Sigmoid colon (tissue), 6 donors: ENCODE measurements at regions not wholly inside any gene's neighbourhood (a gene's known extent, or its start where the extent isn't known, plus 50 kb on each side); places are given as distances from the start of the nearest gene placed in this dataset.

Experiments
- DNase-seq: peaks from one replicate; pipeline ENCODE4 v3.0.0-alpha.2; 2019
- H3K27ac ChIP-seq, 4 donors: fragments of 200-600 bp; sonication (generic); one replicate each; pipeline ENCODE4 v1.5.1; 2016 to 2019; ENCODE audit warnings: mild to moderate bottlenecking in 1 of 4
- H3K27me3 ChIP-seq, 3 donors: fragments of 200-600 bp; sonication (generic); one replicate each; pipeline ENCODE4 v1.5.1; 2019; ENCODE audit warnings: mild to moderate bottlenecking in 1 of 3
- H3K36me3 ChIP-seq, 4 donors: fragments of 200-600 bp; sonication (generic); one replicate each; pipeline ENCODE4 v1.5.1; 2016 to 2019
- H3K4me1 ChIP-seq, 4 donors: fragments of 200-600 bp; sonication (generic); one replicate each; pipeline ENCODE4 v1.5.1; 2017 to 2019
- H3K4me3 ChIP-seq, 4 donors: fragments of 200-600 bp; sonication (generic); one replicate each; pipeline ENCODE4 v1.5.1; 2017 to 2019; ENCODE audit warnings: mild to moderate bottlenecking in 2 of 4, moderate library complexity in 1 of 4
- H3K9me3 ChIP-seq, 4 donors: fragments of 200-600 bp in 3 of 4; sonication (generic) in 3 of 4; one replicate each; pipeline versions ENCODE4 v1.5.1 to v1.6.1; 2013 to 2019
- CTCF ChIP-seq, 4 experiments: fragments of 450-650 bp in 3 of 4; fragments of 200-600 bp in 1 of 4; IDR thresholded peaks; one replicate each; pipeline ENCODE4 v1.5.1; 2016 to 2019; ENCODE audit warnings: antibody characterized with exemption in 4 of 4, mild to moderate bottlenecking in 3 of 4, moderate library complexity in 2 of 4
- EP300 ChIP-seq, 4 donors: sonication (generic); formaldehyde crosslinking; IDR thresholded peaks; one replicate each; pipeline ENCODE4 v1.6.1; 2017; ENCODE audit warnings: antibody characterized with exemption in 4 of 4
- POLR2A ChIP-seq, 2 donors: fragments of 450-650 bp; IDR thresholded peaks; one replicate each; pipeline ENCODE4 v1.6.1; 2016; ENCODE audit warnings: antibody characterized with exemption in 2 of 2, mild to moderate bottlenecking in 2 of 2, moderate library complexity in 2 of 2
- POLR2AphosphoS5 ChIP-seq, 4 donors: sonication (generic); formaldehyde crosslinking; IDR thresholded peaks; one replicate each; pipeline ENCODE4 v1.6.1; 2017; ENCODE audit warnings: antibody characterized with exemption in 4 of 4
- WGBS, 2 donors: extraction: QIAGEN DNeasy Blood & Tissue Kit; methylation state at CpG; one replicate each; pipeline ENCODE4 v1.1.7; 2013; 5-methylcytosine and 5-hydroxymethylcytosine counted together
- intact Hi-C: fragments of 100-400 bp; cut with DNase I; formaldehyde crosslinking; loops from one replicate; pipeline ENCODE4 v1.15.1; 2023
- donor health status: healthy with polysubstance abuse.
- donor health status: healthy.

- no peaks in the 10 kb centered on the region for H3K9me3 ChIP-seq
- H3K4me3 ChIP-seq, result no peak overlapping the region
- H3K4me1 ChIP-seq, result no peaks in the 10 kb centered on the region
- intact Hi-C loops, result no loop called here
- WGBS, 2 donors, result 93 to 96% methylated on average over 1 of the region's 1 CpG
- no peak for DNase-seq
- no peak overlapping the region for H3K27ac ChIP-seq
- TF ChIP-seq POLR2AphosphoS5 (IDR thresholded peaks at IDR 0.05), result no peak
- H3K27me3 ChIP-seq, result no peaks in the 10 kb centered on the region
- no peaks in the 10 kb centered on the region for H3K36me3 ChIP-seq
Measured at GRCh38 chr16:6231398-6231797, 1101.2 kb upstream of the RBFOX1 start.

- no peaks in the 10 kb centered on the region for H3K36me3 ChIP-seq
- no peak for DNase-seq
- no peak overlapping the region for H3K4me3 ChIP-seq
- intact Hi-C loops, result no loop called here
- TF ChIP-seq EP300 (IDR thresholded peaks at IDR 0.05) (no peak), POLR2A (IDR thresholded peaks at IDR 0.05) (no peak), CTCF (IDR thresholded peaks at IDR 0.05) (no peak), POLR2AphosphoS5 (IDR thresholded peaks at IDR 0.05) (no peak)
- WGBS, 2 donors, result 52 to 81% methylated on average over 6 of the region's 6 CpGs
- H3K27ac ChIP-seq, result no peak overlapping the region
- H3K4me1 ChIP-seq, result no peaks in the 10 kb centered on the region
- no peaks in the 10 kb centered on the region for H3K9me3 ChIP-seq
- H3K27me3 ChIP-seq, result no peaks in the 10 kb centered on the region
Measured at GRCh38 chr16:6229186-6229585, 1103.5 kb upstream of the RBFOX1 start.

DNA sequence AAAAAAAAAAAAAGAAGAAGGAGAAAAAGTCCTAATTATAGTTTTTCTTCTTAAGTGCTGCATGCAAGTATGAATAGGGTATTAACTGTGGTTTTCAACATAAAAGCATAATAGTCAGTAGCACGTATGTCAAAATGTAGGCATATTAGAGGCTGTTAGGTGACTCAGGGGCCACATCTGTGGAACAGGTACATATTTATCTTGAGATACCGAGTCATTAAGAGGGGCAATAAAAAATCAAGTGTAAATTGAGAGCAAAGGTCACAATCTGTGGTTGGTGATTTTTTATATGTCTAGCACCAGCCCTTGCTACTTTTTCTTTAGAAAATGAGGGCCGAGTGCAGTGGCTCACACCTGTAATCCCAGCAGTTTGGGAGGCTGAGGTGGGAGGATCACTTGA lies 1113.8 kb upstream of the RBFOX1 start:
- Histone ChIP-seq H3K4me1 (no peaks in the 10 kb centered on the region), H3K27me3 (no peaks in the 10 kb centered on the region), H3K36me3 (no peaks in the 10 kb centered on the region), H3K9me3 (no peaks in the 10 kb centered on the region), H3K27ac (no peak overlapping the region), H3K4me3 (no peak overlapping the region)
- no peak for TF ChIP-seq CTCF (IDR thresholded peaks at IDR 0.05)
- no peak for TF ChIP-seq EP300 (IDR thresholded peaks at IDR 0.05)
- no peak for TF ChIP-seq POLR2A (IDR thresholded peaks at IDR 0.05)
- TF ChIP-seq POLR2AphosphoS5 (IDR thresholded peaks at IDR 0.05), result no peak
- intact Hi-C loops, result no loop called here
- DNase-seq, result no peak
- 11 to 37% methylated on average over 3 of the region's 3 CpGs for WGBS, 2 donors

GRCh38 chr16:6216836-6217235 lies 1115.8 kb upstream of the RBFOX1 start:
- H3K4me1 ChIP-seq, result no peaks in the 10 kb centered on the region
- H3K4me3 ChIP-seq, result no peak overlapping the region
- 71 to 88% methylated on average over 7 of the region's 7 CpGs for WGBS, 2 donors
- TF ChIP-seq POLR2A (IDR thresholded peaks at IDR 0.05) (no peak), EP300 (IDR thresholded peaks at IDR 0.05) (no peak), CTCF (IDR thresholded peaks at IDR 0.05) (no peak), POLR2AphosphoS5 (IDR thresholded peaks at IDR 0.05) (no peak)
- H3K36me3 ChIP-seq, result no peaks in the 10 kb centered on the region
- H3K9me3 ChIP-seq, result no peaks in the 10 kb centered on the region
- no peaks in the 10 kb centered on the region for H3K27me3 ChIP-seq
- intact Hi-C loops, result no loop called here
- H3K27ac ChIP-seq, result no peak overlapping the region
- DNase-seq, result no peak

- Histone ChIP-seq H3K27ac (no peak overlapping the region), H3K27me3 (no peaks in the 10 kb centered on the region), H3K9me3 (no peaks in the 10 kb centered on the region), H3K4me3 (no peak overlapping the region), H3K4me1 (no peaks in the 10 kb centered on the region), H3K36me3 (no peaks in the 10 kb centered on the region)
- WGBS, 2 donors, result 89 to 92% methylated on average over 2 of the region's 2 CpGs
- intact Hi-C loops, result no loop called here
- TF ChIP-seq POLR2A (IDR thresholded peaks at IDR 0.05) (no peak), POLR2AphosphoS5 (IDR thresholded peaks at IDR 0.05) (no peak), CTCF (IDR thresholded peaks at IDR 0.05) (no peak), EP300 (IDR thresholded peaks at IDR 0.05) (no peak)
- no peak for DNase-seq
Measured at GRCh38 chr16:6211644-6212043, 1114.0 kb upstream of the EEF2KMT start.
